GM12878 (cell line): ENCODE measurements at regions not wholly inside any gene's neighbourhood (a gene's known extent, or its start where the extent isn't known, plus 50 kb on each side); places are given as distances from the start of the nearest gene placed in this dataset.

Source experiments
- ATAC-seq: fragments of 200-7000 bp; cut with Tn5 transposase; 3 replicates; pipeline ENCODE4 v1.9.1; 2020; ENCODE audit warnings: mild to moderate bottlenecking, moderate library complexity
- BruUV-seq: library from RNA; stranded (reverse); fragments of 400-500 nt; replicated peaks from 2 replicates; lab custom pipeline; 2021; lab: Mats Ljungman, UMichigan
- CTCF ChIA-PET: fragments of 300-600 bp; sonication (Branson Sonifier 250); formaldehyde crosslinking; extraction: SDS; loops from one replicate; lab custom pipeline; 2021; ENCODE audit warnings: inconsistent platforms; lab: Yijun Ruan, JAX
- POLR2A ChIA-PET: fragments of 350-600 bp; formaldehyde crosslinking; extraction: SDS; loops from one replicate; lab custom pipeline; 2021; ENCODE audit warnings: inconsistent platforms; lab: Charles Lee
- RAD21 ChIA-PET: fragments of 300-600 bp; sonication (Branson Sonifier 250); formaldehyde crosslinking; loops from one replicate; lab custom pipeline; 2023; ENCODE audit warnings: antibody characterized with exemption; ENCODE audit not compliant: unreplicated experiment; lab: Charles Lee
- SMC1A ChIA-PET: fragments of 300-600 bp; sonication (Branson Sonifier 250); formaldehyde crosslinking; loops from one replicate; lab custom pipeline; 2023; ENCODE audit not compliant: unreplicated experiment, uncharacterized antibody; lab: Charles Lee
- DNase-seq: peaks from one replicate; pipeline ENCODE4 v3.0.0-alpha.2; 2011; ENCODE audit warnings: low read depth, low spot score
- FAIRE-seq: peaks from 3 replicates; lab custom pipeline; 2011; peaks lifted over from hg19 to GRCh38; lab: Jason Lieb, UNC
- H2AFZ ChIP-seq: 2 replicates; pipeline ENCODE4 v1.6.0; 2011; ENCODE audit warnings: low read depth, low read length, control low read depth; ENCODE audit not compliant: control insufficient read depth
- H3K27ac ChIP-seq: 2 replicates; pipeline ENCODE4 v1.5.1; 2011; ENCODE audit warnings: control low read depth; ENCODE audit not compliant: control insufficient read depth, insufficient read depth
- H3K27me3 ChIP-seq, 2 experiments: replicated peaks in 1 of 2; 2 replicates each; pipeline versions ENCODE4 v1.6.0 to v1.6.1; 2011; ENCODE audit warnings: low read length in 1 of 2; ENCODE audit not compliant: control insufficient read depth in 2 of 2, insufficient read depth in 2 of 2
- H3K36me3 ChIP-seq, 2 experiments: 2 replicates each; pipeline ENCODE4 v1.5.1; 2011; ENCODE audit warnings: low read length in 1 of 2; ENCODE audit not compliant: control insufficient read depth in 2 of 2, insufficient read depth in 2 of 2
- H3K4me1 ChIP-seq: 2 replicates; pipeline ENCODE4 v1.6.1; 2011; ENCODE audit warnings: mild to moderate bottlenecking, low read length, moderate library complexity, mixed read lengths; ENCODE audit not compliant: control insufficient read depth, insufficient read depth
- H3K4me2 ChIP-seq: 2 replicates; pipeline ENCODE4 v1.6.0; 2011; ENCODE audit warnings: control low read depth; ENCODE audit not compliant: control insufficient read depth, insufficient read depth
- H3K4me3 ChIP-seq: fragments of 200-600 bp; sonication (generic); 2 replicates; pipeline ENCODE4 v1.5.1; 2016
- H3K79me2 ChIP-seq: 2 replicates; pipeline ENCODE4 v1.6.0; 2011; ENCODE audit warnings: low read length; ENCODE audit not compliant: control insufficient read depth, insufficient read depth
- H3K9ac ChIP-seq: 2 replicates; pipeline ENCODE4 v1.8.0; 2011; ENCODE audit warnings: low read length, control low read depth, mixed read lengths; ENCODE audit not compliant: control insufficient read depth, insufficient read depth
- H3K9me3 ChIP-seq: replicated peaks from 3 replicates; pipeline ENCODE4 v1.5.1; 2011; ENCODE audit warnings: mild to moderate bottlenecking, low read length; ENCODE audit not compliant: control insufficient read depth, insufficient read depth
- H4K20me1 ChIP-seq: 2 replicates; pipeline ENCODE4 v1.6.0; 2011; ENCODE audit not compliant: control insufficient read depth, insufficient read depth
- BCL11A ChIP-seq: IDR thresholded peaks from 2 replicates; pipeline ENCODE4 v1.6.1; 2011; ENCODE audit warnings: low read depth, low read length
- EED ChIP-seq: sonication (generic); IDR thresholded peaks from 2 replicates; pipeline ENCODE4 v1.6.1; 2016; ENCODE audit warnings: antibody characterized with exemption, low read depth
- IKZF1 ChIP-seq: fragments of 450-650 bp; conservative IDR thresholded peaks from 2 replicates; pipeline ENCODE4 v1.6.1; 2017; ENCODE audit warnings: antibody characterized with exemption, mild to moderate bottlenecking
- IRF4 ChIP-seq: IDR thresholded peaks from 2 replicates; pipeline ENCODE4 v1.6.1; 2011; ENCODE audit warnings: low read depth, low read length
- JUNB ChIP-seq: IDR thresholded peaks from 2 replicates; pipeline ENCODE4 v1.6.1; 2016; ENCODE audit warnings: antibody characterized with exemption, mild to moderate bottlenecking
- JUND ChIP-seq: IDR thresholded peaks from 2 replicates; pipeline ENCODE4 v1.6.1; 2012; ENCODE audit warnings: low read depth, mild to moderate bottlenecking, low read length, improper control_type of control experiment, moderate library complexity
- LARP7 ChIP-seq: fragments of 450-650 bp; IDR thresholded peaks from 2 replicates; pipeline ENCODE4 v1.6.1; 2017; ENCODE audit warnings: mild to moderate bottlenecking
- MYB ChIP-seq: fragments of 150-350 bp; IDR thresholded peaks from 2 replicates; pipeline ENCODE4 v1.6.1; 2014; ENCODE audit warnings: mild to moderate bottlenecking, low read depth, low read length, borderline replicate concordance
- RAD21 ChIP-seq: IDR thresholded peaks from 2 replicates; pipeline ENCODE4 v1.6.1; 2011; ENCODE audit warnings: mild to moderate bottlenecking, low read depth, low read length, moderate library complexity; ENCODE audit not compliant: insufficient read depth
- RBBP5 ChIP-seq: fragments of 200-600 bp; sonication (generic); conservative IDR thresholded peaks from 2 replicates; pipeline ENCODE4 v1.6.1; 2016
- ZNF207 ChIP-seq: fragments of 450-650 bp; IDR thresholded peaks from 2 replicates; pipeline ENCODE4 v1.6.1; 2014; ENCODE audit warnings: antibody characterized with exemption, mild to moderate bottlenecking, borderline replicate concordance
- ZNF217 ChIP-seq: fragments of 450-650 bp; IDR thresholded peaks from 2 replicates; pipeline ENCODE4 v1.6.1; 2017; ENCODE audit warnings: antibody characterized with exemption, mild to moderate bottlenecking
- WGBS: methylation state at CpG from one replicate; pipeline ENCODE4 v1.1.6; 2016; ENCODE audit warnings: low lambda C conversion rate; ENCODE audit not compliant: insufficient replicate concordance, insufficient coverage; ENCODE audit errors: missing lambda C conversion rate; 5-methylcytosine and 5-hydroxymethylcytosine counted together
- in situ Hi-C: fragments of 300-500 bp; cut with MboI; formaldehyde crosslinking; loops from 9 replicates; pipeline ENCODE4 v1.14.3; 2018; ENCODE audit warnings: mixed read lengths
- intact Hi-C: fragments of 100-400 bp; cut with micrococcal nuclease; formaldehyde crosslinking; loops from one replicate; pipeline ENCODE4 v1.14.2; 2022; ENCODE audit not compliant: unreplicated experiment
- TF ChIP-seq, protein P1 (sequence below): fragments of 450-650 bp; IDR thresholded peaks from 2 replicates; pipeline ENCODE4 v1.6.1; 2017; ENCODE audit warnings: antibody characterized with exemption, mild to moderate bottlenecking, moderate library complexity
- TF ChIP-seq, protein P2 (sequence below): IDR thresholded peaks from 2 replicates; pipeline ENCODE4 v1.6.1; 2011; ENCODE audit warnings: low read depth, low read length, improper control_type of control experiment, borderline replicate concordance

DNA sequence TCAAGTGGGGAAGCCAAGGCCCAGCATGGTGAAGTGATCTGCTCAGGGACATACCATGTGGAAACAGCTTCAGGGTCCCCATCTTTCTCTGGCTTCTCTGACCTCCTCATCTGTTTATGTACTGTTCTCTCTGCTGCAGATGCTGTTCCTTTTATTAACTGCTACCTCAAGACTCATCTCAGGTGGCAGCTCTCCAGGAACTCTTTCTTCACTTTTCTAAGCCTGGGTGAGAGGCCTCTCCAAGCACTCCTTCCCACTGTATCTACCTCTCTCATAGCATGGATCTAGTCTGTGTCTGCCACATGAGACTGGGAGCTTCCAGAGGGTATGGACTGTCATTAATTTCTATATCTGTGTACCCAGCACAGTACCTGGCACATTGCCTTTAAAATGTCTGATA is 73.4 kb upstream of the PPM1J start (continued):
- TF ChIP-seq, protein P1, sequence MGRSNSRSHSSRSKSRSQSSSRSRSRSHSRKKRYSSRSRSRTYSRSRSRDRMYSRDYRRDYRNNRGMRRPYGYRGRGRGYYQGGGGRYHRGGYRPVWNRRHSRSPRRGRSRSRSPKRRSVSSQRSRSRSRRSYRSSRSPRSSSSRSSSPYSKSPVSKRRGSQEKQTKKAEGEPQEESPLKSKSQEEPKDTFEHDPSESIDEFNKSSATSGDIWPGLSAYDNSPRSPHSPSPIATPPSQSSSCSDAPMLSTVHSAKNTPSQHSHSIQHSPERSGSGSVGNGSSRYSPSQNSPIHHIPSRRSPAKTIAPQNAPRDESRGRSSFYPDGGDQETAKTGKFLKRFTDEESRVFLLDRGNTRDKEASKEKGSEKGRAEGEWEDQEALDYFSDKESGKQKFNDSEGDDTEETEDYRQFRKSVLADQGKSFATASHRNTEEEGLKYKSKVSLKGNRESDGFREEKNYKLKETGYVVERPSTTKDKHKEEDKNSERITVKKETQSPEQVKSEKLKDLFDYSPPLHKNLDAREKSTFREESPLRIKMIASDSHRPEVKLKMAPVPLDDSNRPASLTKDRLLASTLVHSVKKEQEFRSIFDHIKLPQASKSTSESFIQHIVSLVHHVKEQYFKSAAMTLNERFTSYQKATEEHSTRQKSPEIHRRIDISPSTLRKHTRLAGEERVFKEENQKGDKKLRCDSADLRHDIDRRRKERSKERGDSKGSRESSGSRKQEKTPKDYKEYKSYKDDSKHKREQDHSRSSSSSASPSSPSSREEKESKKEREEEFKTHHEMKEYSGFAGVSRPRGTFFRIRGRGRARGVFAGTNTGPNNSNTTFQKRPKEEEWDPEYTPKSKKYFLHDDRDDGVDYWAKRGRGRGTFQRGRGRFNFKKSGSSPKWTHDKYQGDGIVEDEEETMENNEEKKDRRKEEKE, result no peak
- TF ChIP-seq IRF4 (no peak), EED (no peak), JUNB (no peak)
- TF ChIP-seq, all 136 proteins: peak for 0

DNA sequence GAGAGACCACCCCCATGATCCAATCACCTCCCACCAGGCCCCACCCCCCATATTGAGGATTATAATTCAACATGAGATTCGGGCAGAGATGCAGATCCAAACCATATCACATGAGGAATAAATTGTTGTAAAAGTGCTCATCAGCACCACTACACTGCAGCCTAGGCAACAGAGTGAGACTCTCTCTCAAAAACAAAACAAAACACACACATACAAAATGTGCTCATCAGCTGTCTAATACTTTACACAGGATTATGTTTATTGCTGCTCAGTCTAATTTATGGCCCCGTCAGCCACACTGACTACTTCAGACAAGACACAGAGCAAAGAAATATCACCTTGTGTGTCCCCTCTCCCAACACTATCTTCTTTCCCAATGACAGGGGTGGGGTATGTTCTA is 72.9 kb upstream of the PPM1J start:
- Histone ChIP-seq H2AFZ (no peak overlapping the region), H3K9me3 (no peaks in the 10 kb centered on the region), H4K20me1 (no peaks in the 10 kb centered on the region), H3K4me1 (no peaks in the 10 kb centered on the region), H3K36me3 (no peaks in the 10 kb centered on the region), H3K27ac (no peak overlapping the region), H3K27me3 (no peaks in the 10 kb centered on the region), H3K4me2 (no peak overlapping the region), H3K4me3 (no peak overlapping the region), H3K79me2 (no peaks in the 10 kb centered on the region), H3K9ac (no peak overlapping the region)
- RAD21 ChIA-PET, result no interaction called here
- ATAC-seq (no peak), FAIRE-seq (no peak), DNase-seq (no peak)
- POLR2A ChIA-PET, result no interaction called here
- SMC1A ChIA-PET, result no interaction called here
- intact Hi-C loops, result no loop called here
- BruUV-seq, result no TSS peak
- CTCF ChIA-PET, result interaction anchor here (1.0 kb wide), 1 partner anchor 17 kb away, joined by 3 read pairs; no protein-coding TSS in a partner anchor
- TF ChIP-seq ZNF217, result no peak
- TF ChIP-seq ZNF207, result no peak
- no peak for TF ChIP-seq RBBP5
- no peak for TF ChIP-seq IKZF1
- TF ChIP-seq BCL11A, result no peak
- no peak for TF ChIP-seq MYB
- TF ChIP-seq LARP7, result no peak
- TF ChIP-seq RAD21, result no peak
- TF ChIP-seq JUND, result no peak
- no peak for TF ChIP-seq EED
- TF ChIP-seq, protein P2, sequence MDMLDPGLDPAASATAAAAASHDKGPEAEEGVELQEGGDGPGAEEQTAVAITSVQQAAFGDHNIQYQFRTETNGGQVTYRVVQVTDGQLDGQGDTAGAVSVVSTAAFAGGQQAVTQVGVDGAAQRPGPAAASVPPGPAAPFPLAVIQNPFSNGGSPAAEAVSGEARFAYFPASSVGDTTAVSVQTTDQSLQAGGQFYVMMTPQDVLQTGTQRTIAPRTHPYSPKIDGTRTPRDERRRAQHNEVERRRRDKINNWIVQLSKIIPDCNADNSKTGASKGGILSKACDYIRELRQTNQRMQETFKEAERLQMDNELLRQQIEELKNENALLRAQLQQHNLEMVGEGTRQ, result no peak
- WGBS, result 28% methylated on average over 2 of the region's 2 CpGs
- in situ Hi-C loops, result no loop called here
